Activated naive CD4-positive, alpha-beta T cell treated with anti-CD3 and anti-CD28 coated beads for 36 hours (primary cell): ENCODE measurements at regions not wholly inside any gene's neighbourhood (a gene's known extent, or its start where the extent isn't known, plus 50 kb on each side); places are given as distances from the start of the nearest gene placed in this dataset.

ENCODE experiments used
- CTCF ChIA-PET: fragments of 350-600 bp; sonication (Branson Sonifier 250); formaldehyde crosslinking; loops from one replicate; lab custom pipeline; 2021; ENCODE audit warnings: antibody characterized with exemption; lab: Charles Lee
- DNase-seq: peaks from one replicate; pipeline ENCODE4 v3.0.0-alpha.2; 2020
- H3K27ac Mint-ChIP-seq: one replicate; pipeline ENCODE4 v1.8.0; 2021; ENCODE audit warnings: mild to moderate bottlenecking, mixed read lengths
- H3K27me3 Mint-ChIP-seq: one replicate; pipeline ENCODE4 v1.8.0; 2021; ENCODE audit warnings: low read depth, mixed read lengths
- H3K36me3 Mint-ChIP-seq: one replicate; pipeline ENCODE4 v1.8.0; 2021; ENCODE audit warnings: low read depth, mixed read lengths
- H3K4me1 Mint-ChIP-seq: one replicate; pipeline ENCODE4 v1.8.0; 2021; ENCODE audit warnings: low read depth, mixed read lengths
- H3K4me3 Mint-ChIP-seq: one replicate; pipeline ENCODE4 v1.8.0; 2021; ENCODE audit warnings: mild to moderate bottlenecking, moderate library complexity, mixed read lengths
- H3K9me3 Mint-ChIP-seq: one replicate; pipeline ENCODE4 v1.8.0; 2021; ENCODE audit warnings: mixed read lengths
- intact Hi-C: fragments of 100-400 bp; cut with micrococcal nuclease; formaldehyde crosslinking; loops from one replicate; pipeline ENCODE4 v1.15.1; 2023

- CTCF ChIA-PET: no interaction called here
- Mint-ChIP-seq H3K4me1 (no peaks in the 10 kb centered on the region), H3K27me3 (peaks cover 22% of the 10 kb centered on the region), H3K27ac (no peak overlapping the region), H3K9me3 (no peaks in the 10 kb centered on the region), H3K36me3 (no peaks in the 10 kb centered on the region), H3K4me3 (no peak overlapping the region)
- no peak for DNase-seq
- intact Hi-C loops: no loop called here
Measured at GRCh38 chr1:38128511-38128910, 81.9 kb upstream of the POU3F1 start.

GRCh38 chr1:38127428-38127827, 80.8 kb upstream of the POU3F1 start:
- DNase-seq: no peak
- Mint-ChIP-seq H3K27ac (no peak overlapping the region), H3K9me3 (no peaks in the 10 kb centered on the region), H3K4me3 (no peak overlapping the region), H3K36me3 (no peaks in the 10 kb centered on the region), H3K4me1 (no peaks in the 10 kb centered on the region), H3K27me3 (peaks cover 13% of the 10 kb centered on the region)
- CTCF ChIA-PET: no interaction called here
- intact Hi-C loops: no loop called here

GRCh38 chr1:38126970-38127369, 80.4 kb upstream of the POU3F1 start:
- H3K9me3 Mint-ChIP-seq: no peaks in the 10 kb centered on the region
- CTCF ChIA-PET: no interaction called here
- H3K4me1 Mint-ChIP-seq: no peaks in the 10 kb centered on the region
- H3K27me3 Mint-ChIP-seq: peaks cover 10% of the 10 kb centered on the region
- H3K4me3 Mint-ChIP-seq: no peak overlapping the region
- no peaks in the 10 kb centered on the region for H3K36me3 Mint-ChIP-seq
- intact Hi-C loops: no loop called here
- DNase-seq: no peak
- H3K27ac Mint-ChIP-seq: no peak overlapping the region

- DNase-seq: no peak
- H3K36me3 Mint-ChIP-seq: no peaks in the 10 kb centered on the region
- H3K4me1 Mint-ChIP-seq: no peaks in the 10 kb centered on the region
- CTCF ChIA-PET: no interaction called here
- H3K27ac Mint-ChIP-seq: no peak overlapping the region
- intact Hi-C loops: no loop called here
- peaks cover 5% of the 10 kb centered on the region for H3K27me3 Mint-ChIP-seq
- H3K9me3 Mint-ChIP-seq: no peaks in the 10 kb centered on the region
- H3K4me3 Mint-ChIP-seq: no peak overlapping the region
Measured at GRCh38 chr1:38125837-38126520, 79.4 kb upstream of the POU3F1 start.

- H3K9me3 Mint-ChIP-seq: no peaks in the 10 kb centered on the region
- peaks cover 5% of the 10 kb centered on the region for H3K27me3 Mint-ChIP-seq
- H3K4me3 Mint-ChIP-seq: no peak overlapping the region
- DNase-seq: no peak
- intact Hi-C loops: no loop called here
- no peaks in the 10 kb centered on the region for H3K4me1 Mint-ChIP-seq
- CTCF ChIA-PET: no interaction called here
- H3K27ac Mint-ChIP-seq: no peak overlapping the region
- H3K36me3 Mint-ChIP-seq: no peaks in the 10 kb centered on the region
Measured at GRCh38 chr1:38125016-38125415, 78.4 kb upstream of the POU3F1 start.

- H3K4me1 Mint-ChIP-seq: no peaks in the 10 kb centered on the region
- no peak for DNase-seq
- H3K4me3 Mint-ChIP-seq: no peak overlapping the region
- CTCF ChIA-PET: no interaction called here
- no peaks in the 10 kb centered on the region for H3K9me3 Mint-ChIP-seq
- intact Hi-C loops: no loop called here
- H3K36me3 Mint-ChIP-seq: no peaks in the 10 kb centered on the region
- no peak overlapping the region for H3K27ac Mint-ChIP-seq
- H3K27me3 Mint-ChIP-seq: peaks cover 2% of the 10 kb centered on the region
Measured at GRCh38 chr1:38123356-38124135, 77.0 kb upstream of the POU3F1 start.

GRCh38 chr1:38121231-38121680, 74.7 kb upstream of the POU3F1 start:
- Mint-ChIP-seq H3K27me3 (peaks cover 2% of the 10 kb centered on the region), H3K4me3 (no peak overlapping the region), H3K27ac (no peak overlapping the region), H3K36me3 (no peaks in the 10 kb centered on the region), H3K4me1 (no peaks in the 10 kb centered on the region), H3K9me3 (no peaks in the 10 kb centered on the region)
- no peak for DNase-seq
- CTCF ChIA-PET: interaction anchor here (0.5 kb wide), 1 partner anchor 52 kb away, joined by 3 read pairs; no protein-coding TSS in a partner anchor
- intact Hi-C loops: no loop called here

GRCh38 chr1:38120552-38121230, 74.1 kb upstream of the POU3F1 start:
- no peak overlapping the region for H3K4me3 Mint-ChIP-seq
- CTCF ChIA-PET: interaction anchor here (0.5 kb wide), 1 partner anchor 53 kb away, joined by 3 read pairs; no protein-coding TSS in a partner anchor
- intact Hi-C loops: no loop called here
- no peaks in the 10 kb centered on the region for H3K36me3 Mint-ChIP-seq
- no peaks in the 10 kb centered on the region for H3K4me1 Mint-ChIP-seq
- peaks cover 2% of the 10 kb centered on the region for H3K27me3 Mint-ChIP-seq
- DNase-seq: no peak
- no peaks in the 10 kb centered on the region for H3K9me3 Mint-ChIP-seq
- H3K27ac Mint-ChIP-seq: no peak overlapping the region

- H3K9me3 Mint-ChIP-seq: no peaks in the 10 kb centered on the region
- intact Hi-C loops: no loop called here
- CTCF ChIA-PET: interaction anchor here (0.6 kb wide), 1 partner anchor 730 kb away, joined by 3 read pairs; no protein-coding TSS in a partner anchor
Measured at GRCh38 chr1:38118976-38119375, 72.4 kb upstream of the POU3F1 start.

GRCh38 chr1:38117444-38117887, 70.9 kb upstream of the POU3F1 start:
- no peaks in the 10 kb centered on the region for H3K27me3 Mint-ChIP-seq
- no peaks in the 10 kb centered on the region for H3K36me3 Mint-ChIP-seq
- H3K4me1 Mint-ChIP-seq: no peaks in the 10 kb centered on the region
- intact Hi-C loops: no loop called here
- H3K27ac Mint-ChIP-seq: no peak overlapping the region
- DNase-seq: no peak
- no peak overlapping the region for H3K4me3 Mint-ChIP-seq
- CTCF ChIA-PET: no interaction called here
- no peaks in the 10 kb centered on the region for H3K9me3 Mint-ChIP-seq

More at GRCh38 chr1:38118976-38119375, 72.4 kb upstream of the POU3F1 start:
- no peaks in the 10 kb centered on the region for H3K36me3 Mint-ChIP-seq
- H3K27me3 Mint-ChIP-seq: no peaks in the 10 kb centered on the region
- no peaks in the 10 kb centered on the region for H3K4me1 Mint-ChIP-seq
- H3K27ac Mint-ChIP-seq: no peak overlapping the region
- no peak overlapping the region for H3K4me3 Mint-ChIP-seq
- no peak for DNase-seq

GRCh38 chr1:38115682-38116202, 69.1 kb upstream of the POU3F1 start:
- no peak for DNase-seq
- no peaks in the 10 kb centered on the region for H3K36me3 Mint-ChIP-seq
- H3K4me1 Mint-ChIP-seq: no peaks in the 10 kb centered on the region
- no peak overlapping the region for H3K27ac Mint-ChIP-seq
- intact Hi-C loops: no loop called here
- CTCF ChIA-PET: no interaction called here
- H3K27me3 Mint-ChIP-seq: no peaks in the 10 kb centered on the region
- no peak overlapping the region for H3K4me3 Mint-ChIP-seq
- H3K9me3 Mint-ChIP-seq: no peaks in the 10 kb centered on the region

- Mint-ChIP-seq H3K4me1 (no peaks in the 10 kb centered on the region), H3K27ac (no peak overlapping the region), H3K4me3 (no peak overlapping the region), H3K9me3 (peaks cover under 1% of the 10 kb centered on the region), H3K36me3 (no peaks in the 10 kb centered on the region), H3K27me3 (no peaks in the 10 kb centered on the region)
- CTCF ChIA-PET: no interaction called here
- intact Hi-C loops: no loop called here
- DNase-seq: no peak
Measured at GRCh38 chr1:38115226-38115625, 68.6 kb upstream of the POU3F1 start.
